OCI-LY3 (cell line): ENCODE measurements at regions not wholly inside any gene's neighbourhood (a gene's known extent, or its start where the extent isn't known, plus 50 kb on each side); places are given as distances from the start of the nearest gene placed in this dataset.

Source experiments
- CTCF ChIP-seq: fragments of 200-600, 300-600 bp; sonication (generic); IDR thresholded peaks from 2 replicates; pipeline ENCODE4 v1.5.1; 2014; ENCODE audit warnings: antibody characterized with exemption, low read length, low read depth
- EZH2phosphoT487 ChIP-seq: fragments of 200-600 bp; shearing (Covaris generic); IDR thresholded peaks from 2 replicates; pipeline ENCODE4 v1.6.1; 2018; ENCODE audit warnings: antibody characterized with exemption, mixed run types, low read depth

GRCh38 chr14:104367866-104368750, 211.5 kb upstream of the C14orf180 start:
- no peak for TF ChIP-seq CTCF
- no peak for TF ChIP-seq EZH2phosphoT487
